IMR-90 (cell line): ENCODE measurements at regions not wholly inside any gene's neighbourhood (a gene's known extent, or its start where the extent isn't known, plus 50 kb on each side); places are given as distances from the start of the nearest gene placed in this dataset.
A peak's percentile ranks its signal among the peaks of the same experiment; 100 is the strongest.

Source experiments
- ATAC-seq: fragments of 200-7000 bp; cut with Tn5 transposase; 2 replicates; pipeline ENCODE4 v1.9.1; 2020; ENCODE audit warnings: low read depth, mild to moderate bottlenecking, moderate library complexity
- BruUV-seq: library from RNA; stranded (reverse); fragments of 400-500 nt; replicated peaks from 2 replicates; lab custom pipeline; 2021; lab: Mats Ljungman, UMichigan
- CTCF ChIA-PET: fragments of 300-600 bp; formaldehyde crosslinking; extraction: SDS; loops from one replicate; lab custom pipeline; 2021; ENCODE audit warnings: antibody characterized with exemption; lab: Yijun Ruan, JAX
- POLR2A ChIA-PET: fragments of 300-600 bp; sonication (Branson Sonifier 250); formaldehyde crosslinking; loops from one replicate; lab custom pipeline; 2022; ENCODE audit warnings: antibody characterized with exemption; ENCODE audit not compliant: unreplicated experiment; lab: Charles Lee
- DNase-seq: peaks from one replicate; pipeline ENCODE4 v3.0.0; 2013
- H2AFZ ChIP-seq: replicated peaks from 2 replicates; pipeline ENCODE3; 2013; ENCODE audit warnings: low read length, mild to moderate bottlenecking; ENCODE audit not compliant: poor library complexity
- H2AK5ac ChIP-seq: 2 replicates; pipeline ENCODE4 v1.6.1; 2013; ENCODE audit warnings: low read depth, low read length, inconsistent platforms
- H2AK9ac ChIP-seq: replicated peaks from 2 replicates; pipeline ENCODE3; 2013; ENCODE audit warnings: mild to moderate bottlenecking, low read depth, low read length, moderate library complexity; ENCODE audit not compliant: poor library complexity
- H2BK120ac ChIP-seq: 2 replicates; pipeline ENCODE4 v1.6.1; 2013; ENCODE audit warnings: low read depth, low read length, inconsistent platforms
- H2BK15ac ChIP-seq: 3 replicates; pipeline ENCODE4 v1.6.1; 2013; ENCODE audit warnings: low read depth, low read length, inconsistent platforms
- H2BK20ac ChIP-seq: 2 replicates; pipeline ENCODE4 v1.6.1; 2013; ENCODE audit warnings: low read depth, mild to moderate bottlenecking, inconsistent platforms, low read length, moderate library complexity
- H2BK5ac ChIP-seq: 2 replicates; pipeline ENCODE4 v1.6.1; 2013; ENCODE audit warnings: mild to moderate bottlenecking, low read depth, low read length, inconsistent platforms; ENCODE audit not compliant: poor library complexity, severe bottlenecking
- H3K14ac ChIP-seq: replicated peaks from 2 replicates; pipeline ENCODE4 v1.6.1; 2013; ENCODE audit warnings: low read depth, low read length, inconsistent platforms
- H3K18ac ChIP-seq: 2 replicates; pipeline ENCODE4 v1.6.1; 2013; ENCODE audit warnings: low read depth, low read length, control low read depth
- H3K23ac ChIP-seq: 2 replicates; pipeline ENCODE4 v1.6.1; 2013; ENCODE audit warnings: low read depth, low read length, inconsistent platforms
- H3K27ac ChIP-seq: 2 replicates; pipeline ENCODE4 v1.5.1; 2013; ENCODE audit warnings: mild to moderate bottlenecking, control low read depth, low read length; ENCODE audit not compliant: insufficient read depth
- H3K27me3 ChIP-seq: 2 replicates; pipeline ENCODE4 v1.6.1; 2013; ENCODE audit warnings: low read length; ENCODE audit not compliant: control insufficient read depth, insufficient read depth
- H3K36me3 ChIP-seq: 2 replicates; pipeline ENCODE4 v1.6.1; 2013; ENCODE audit warnings: low read length, mixed read lengths; ENCODE audit not compliant: control insufficient read depth, insufficient read depth
- H3K4ac ChIP-seq: 2 replicates; pipeline ENCODE4 v1.6.1; 2013; ENCODE audit warnings: low read depth, low read length, inconsistent platforms
- H3K4me1 ChIP-seq: 2 replicates; pipeline ENCODE4 v1.6.1; 2013; ENCODE audit warnings: low read length, mixed read lengths; ENCODE audit not compliant: control insufficient read depth, insufficient read depth
- H3K4me2 ChIP-seq: 2 replicates; pipeline ENCODE4 v1.6.1; 2013; ENCODE audit warnings: low read depth, mild to moderate bottlenecking, control low read depth, low read length, moderate library complexity
- H3K4me3 ChIP-seq: 2 replicates; pipeline ENCODE4 v1.5.1; 2013; ENCODE audit warnings: low read depth, mild to moderate bottlenecking, control low read depth, low read length, moderate library complexity; ENCODE audit not compliant: insufficient read depth
- H3K56ac ChIP-seq: 2 replicates; pipeline ENCODE4 v1.6.1; 2013; ENCODE audit warnings: low read length, inconsistent platforms; ENCODE audit not compliant: insufficient read depth; ENCODE audit errors: extremely low read depth
- H3K79me1 ChIP-seq, 2 experiments: 2 replicates each; pipeline ENCODE4 v1.6.1; 2013; ENCODE audit warnings: low read length in 2 of 2, inconsistent platforms in 1 of 2, low read depth in 1 of 2
- H3K9ac ChIP-seq: 2 replicates; pipeline ENCODE4 v1.6.1; 2013; ENCODE audit warnings: low read depth, low read length, control low read depth
- H3K9me1 ChIP-seq: 2 replicates; pipeline ENCODE4 v1.6.1; 2013; ENCODE audit warnings: low read length, inconsistent platforms; ENCODE audit not compliant: insufficient read depth
- H3K9me3 ChIP-seq: 2 replicates; pipeline ENCODE4 v1.6.1; 2013; ENCODE audit warnings: low read length; ENCODE audit not compliant: control insufficient read depth, insufficient read depth
- H4K20me1 ChIP-seq: 2 replicates; pipeline ENCODE4 v1.6.1; 2013; ENCODE audit warnings: low read length, inconsistent platforms; ENCODE audit not compliant: insufficient read depth
- H4K5ac ChIP-seq: 2 replicates; pipeline ENCODE4 v1.6.1; 2013; ENCODE audit warnings: mild to moderate bottlenecking, low read depth, low read length, control low read depth
- H4K8ac ChIP-seq, 2 experiments: 2 replicates each; pipeline ENCODE4 v1.6.1; 2013; ENCODE audit warnings: low read depth in 2 of 2, low read length in 2 of 2, control low read depth in 1 of 2, inconsistent platforms in 1 of 2
- H4K91ac ChIP-seq: 2 replicates; pipeline ENCODE4 v1.6.1; 2013; ENCODE audit warnings: low read depth, low read length, inconsistent platforms; ENCODE audit not compliant: insufficient read depth
- MAFK ChIP-seq: IDR thresholded peaks from 2 replicates; pipeline ENCODE4 v1.6.1; 2012; ENCODE audit warnings: low read depth, low read length, improper control_type of control experiment
- MAZ ChIP-seq: IDR thresholded peaks from 2 replicates; pipeline ENCODE4 v1.6.1; 2012; ENCODE audit warnings: low read depth, mild to moderate bottlenecking, low read length, improper control_type of control experiment, moderate library complexity, borderline replicate concordance
- POLR2A ChIP-seq: IDR thresholded peaks from 2 replicates; pipeline ENCODE4 v1.6.1; 2012; ENCODE audit warnings: mild to moderate bottlenecking, low read depth, low read length
- RCOR1 ChIP-seq: IDR thresholded peaks from 2 replicates; pipeline ENCODE4 v1.6.1; 2012; ENCODE audit warnings: mild to moderate bottlenecking, low read length, improper control_type of control experiment; ENCODE audit not compliant: insufficient replicate concordance
- RFX5 ChIP-seq: IDR thresholded peaks from 2 replicates; pipeline ENCODE4 v1.8.0; 2012; ENCODE audit warnings: low read depth, mild to moderate bottlenecking, low read length, moderate library complexity
- WGBS, 2 experiments: methylation state at CpG; one replicate each; pipeline versions ENCODE4 v1.1.5 to v1.1.7; 2013; ENCODE audit warnings: missing lambda C conversion rate in 2 of 2; ENCODE audit not compliant: insufficient read length in 1 of 2; ENCODE audit errors: extremely low coverage in 2 of 2; 5-methylcytosine and 5-hydroxymethylcytosine counted together
- dilution Hi-C: fragments of 300-500 bp; cut with HindIII; formaldehyde crosslinking; loops from one replicate; pipeline ENCODE4 v1.14.3; 2018; ENCODE audit warnings: low sequenced_read_pairs; ENCODE audit not compliant: unreplicated experiment
- in situ Hi-C: fragments of 300-500 bp; cut with MboI; formaldehyde crosslinking; loops from 3 replicates; pipeline ENCODE4 v1.14.3; 2019; ENCODE audit warnings: low sequenced_read_pairs, inconsistent platforms, mixed read lengths
- intact Hi-C: fragments of 100-400 bp; cut with micrococcal nuclease; formaldehyde crosslinking; loops from 2 replicates; pipeline ENCODE4 v1.10.0; 2022
- TF ChIP-seq, protein P1 (sequence below): fragments of 150-350 bp; IDR thresholded peaks from 2 replicates; pipeline ENCODE4 v1.6.1; 2017; ENCODE audit warnings: mild to moderate bottlenecking, antibody characterized with exemption, low read length, low read depth

DNA sequence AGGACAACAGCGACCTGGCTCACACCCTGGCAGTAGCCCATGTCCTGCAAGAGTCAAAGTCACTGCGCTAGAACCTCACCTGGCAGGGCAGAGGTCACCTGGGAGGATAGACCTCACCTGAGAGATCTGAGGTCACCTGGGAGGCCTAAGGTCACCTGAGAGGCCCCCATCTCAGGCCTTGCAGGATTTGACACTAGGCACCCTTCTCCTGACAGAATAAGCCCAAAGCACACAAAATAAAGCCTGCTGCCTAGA, 75.2 kb upstream of the SPTLC1 start:
- ATAC-seq = no peak
- peak overlapping the region; percentile 63 for H3K18ac ChIP-seq
- no peak overlapping the region for H3K23ac ChIP-seq
- peak overlapping the region; percentile 59; the same call in 1 of the 2 replicates for H3K4ac ChIP-seq
- in situ Hi-C loops (no loop called here), dilution Hi-C loops (no loop called here), intact Hi-C loops (no loop called here)
- H3K9ac ChIP-seq = no peak overlapping the region
- H4K91ac ChIP-seq = peak overlapping the region; percentile 55
- CTCF ChIA-PET = no interaction called here
- no peak overlapping the region for H2AFZ ChIP-seq
- H4K5ac ChIP-seq = peak overlapping the region; percentile 62; the same call in 1 of the 2 replicates
- H2BK5ac ChIP-seq = no peak overlapping the region
- POLR2A ChIA-PET = no interaction called here
- H4K20me1 ChIP-seq = no peaks in the 10 kb centered on the region; the same call in 1 of the 2 replicates
- H2BK15ac ChIP-seq = 0 out of 3 replicates have a peak overlapping the region, but pooled peaks have one; percentile 64
- H2AK5ac ChIP-seq = peak overlapping the region; percentile 16; the same call in 1 of the 2 replicates
- no CpG with 5 or more reads among the region's 2 CpGs for WGBS, 2 experiments
- no peak overlapping the region for H3K4me3 ChIP-seq
- H3K56ac ChIP-seq = no peak overlapping the region
- BruUV-seq = no TSS peak
- H3K36me3 ChIP-seq = no peaks in the 10 kb centered on the region
- H3K27ac ChIP-seq = peak overlapping the region; percentile 39; the same call in 1 of the 2 replicates
- H2BK20ac ChIP-seq = peak overlapping the region; percentile 44
- no peak overlapping the region for H3K14ac ChIP-seq
- no peaks in the 10 kb centered on the region for H3K9me3 ChIP-seq
- TF ChIP-seq MAFK (no peak), RFX5 (no peak), MAZ (no peak), RCOR1 (no peak), POLR2A (no peak)
- TF ChIP-seq, protein P1, sequence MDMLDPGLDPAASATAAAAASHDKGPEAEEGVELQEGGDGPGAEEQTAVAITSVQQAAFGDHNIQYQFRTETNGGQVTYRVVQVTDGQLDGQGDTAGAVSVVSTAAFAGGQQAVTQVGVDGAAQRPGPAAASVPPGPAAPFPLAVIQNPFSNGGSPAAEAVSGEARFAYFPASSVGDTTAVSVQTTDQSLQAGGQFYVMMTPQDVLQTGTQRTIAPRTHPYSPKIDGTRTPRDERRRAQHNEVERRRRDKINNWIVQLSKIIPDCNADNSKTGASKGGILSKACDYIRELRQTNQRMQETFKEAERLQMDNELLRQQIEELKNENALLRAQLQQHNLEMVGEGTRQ = no peak
- DNase-seq = no peak
- peaks cover 12% of the 10 kb centered on the region for H3K9me1 ChIP-seq
- H2BK120ac ChIP-seq = peak overlapping the region; percentile 26; the same call in 1 of the 2 replicates
- no peaks in the 10 kb centered on the region for H3K79me1 ChIP-seq
- peaks cover 22% of the 10 kb centered on the region for H3K4me1 ChIP-seq
- H3K4me2 ChIP-seq = no peak overlapping the region
- H4K8ac ChIP-seq = no peak overlapping the region
- H3K27me3 ChIP-seq = no peaks in the 10 kb centered on the region
- no peak overlapping the region for H2AK9ac ChIP-seq
